DMS114 treated with DMSO at 0.1 percent for 48 hours (cell line): ENCODE measurements at regions not wholly inside any gene's neighbourhood (a gene's known extent, or its start where the extent isn't known, plus 50 kb on each side); places are given as distances from the start of the nearest gene placed in this dataset.
"Not testable (repeated sequence)": the region's sequence is repeated elsewhere in the genome, so short reads cannot be mapped to it uniquely, and the experiment has no call there.

Experiments used
- DNase-seq: peaks from one replicate; lab custom pipeline; 2025; ENCODE audit not compliant: unreplicated experiment; lab: John Stamatoyannopoulos, UW

DNA sequence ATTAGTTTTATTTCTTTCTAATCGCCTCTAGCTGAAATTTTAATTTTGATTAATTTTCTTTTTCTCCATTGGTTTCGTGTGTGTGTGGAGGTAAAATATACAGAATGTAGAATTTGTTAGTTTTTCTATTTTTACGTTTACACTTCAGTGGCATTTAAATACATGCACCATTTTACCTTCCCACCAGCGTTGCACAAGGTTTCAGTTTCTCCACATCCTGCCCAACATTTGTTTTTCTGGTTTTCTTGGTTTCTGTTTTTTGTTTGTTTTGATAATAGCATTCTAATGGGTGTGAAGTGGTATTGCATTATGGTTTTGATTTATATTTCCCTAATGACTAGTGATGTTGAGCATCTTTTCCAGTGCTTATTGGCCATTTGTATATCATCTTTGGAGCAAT is 871.4 kb upstream of the DEFB115 start:
- DNase-seq = not testable (repeated sequence)

DNA sequence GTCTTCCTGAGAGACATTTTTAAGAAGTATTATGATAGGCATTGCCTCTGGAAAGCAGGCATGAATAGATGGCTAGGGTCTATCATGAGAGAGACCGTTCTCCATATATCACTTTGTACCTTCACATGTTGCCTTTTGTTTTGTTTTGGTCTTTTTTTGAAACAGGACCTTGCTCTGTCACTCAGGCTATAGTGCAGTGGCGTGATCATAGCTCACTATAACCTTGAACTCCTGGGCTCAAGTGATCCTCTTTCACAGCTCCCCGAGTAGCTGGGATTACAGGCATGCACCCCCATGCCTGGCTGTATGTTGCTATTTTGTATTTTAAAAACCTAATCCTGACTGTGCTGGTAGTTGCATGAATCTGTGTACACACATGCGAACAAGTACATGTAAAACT is 869.6 kb upstream of the DEFB115 start:
- DNase-seq = not testable (repeated sequence)

DNA sequence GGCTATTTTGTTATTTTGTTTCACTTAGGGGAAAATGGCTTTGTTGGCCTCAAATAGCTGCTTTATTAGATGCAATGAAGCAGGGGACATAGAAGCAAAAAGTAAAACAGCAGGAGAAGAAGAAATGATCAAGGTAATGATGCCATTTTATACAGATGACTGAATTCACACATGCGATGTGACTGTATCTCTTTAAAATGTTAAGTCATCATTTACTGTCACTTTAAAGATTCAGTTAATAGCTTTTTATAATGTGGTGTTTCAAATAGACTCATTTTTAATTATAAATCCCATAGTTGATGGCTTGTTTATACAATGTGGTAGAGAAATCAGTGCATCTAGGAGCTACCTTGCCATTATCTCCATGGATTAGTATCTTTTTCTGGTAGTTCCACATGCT is 863.9 kb upstream of the DEFB115 start:
- not testable (repeated sequence) for DNase-seq

DNA sequence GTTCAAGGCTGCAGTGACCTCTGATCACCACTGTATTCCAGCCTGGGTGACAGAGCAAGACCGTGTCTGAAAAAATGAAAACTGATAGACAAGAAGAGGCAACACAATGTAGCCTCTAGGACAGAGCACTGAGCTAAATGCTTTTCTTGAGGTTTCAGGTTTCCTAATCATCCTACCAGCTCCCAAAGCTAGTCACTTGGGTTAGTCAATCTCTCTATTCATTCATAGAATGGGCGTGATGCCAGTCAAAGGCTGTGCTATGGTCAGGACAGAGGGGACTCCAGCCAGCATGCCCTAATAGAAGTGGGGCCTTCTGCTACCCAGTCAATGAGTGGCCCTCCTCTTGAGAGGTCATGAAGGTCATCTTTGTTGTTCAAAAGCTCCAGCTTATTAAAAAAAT is 860.4 kb upstream of the DEFB115 start:
- not testable (repeated sequence) for DNase-seq

DNA sequence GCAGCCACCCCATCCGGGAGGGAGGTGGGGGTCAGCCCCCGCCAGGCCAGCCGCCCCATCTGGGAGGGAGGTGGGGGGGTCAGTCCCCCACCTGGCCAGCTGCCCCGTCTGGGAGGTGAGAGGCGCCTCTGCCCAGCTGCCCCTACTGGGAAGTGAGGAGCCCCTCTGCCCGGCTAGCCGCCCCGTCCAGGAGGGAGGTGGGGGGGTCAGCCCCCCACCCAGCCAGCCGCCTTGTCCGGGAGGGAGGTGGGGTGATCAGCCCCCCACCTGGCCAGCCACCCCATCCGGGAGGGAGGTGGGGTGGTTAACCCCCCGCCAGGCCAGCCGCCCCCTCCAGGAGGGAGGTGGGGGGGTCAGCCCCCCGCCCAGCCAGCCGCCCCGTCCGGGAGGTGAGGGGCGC is 852.4 kb upstream of the DEFB115 start:
- not testable (repeated sequence) for DNase-seq

DNA sequence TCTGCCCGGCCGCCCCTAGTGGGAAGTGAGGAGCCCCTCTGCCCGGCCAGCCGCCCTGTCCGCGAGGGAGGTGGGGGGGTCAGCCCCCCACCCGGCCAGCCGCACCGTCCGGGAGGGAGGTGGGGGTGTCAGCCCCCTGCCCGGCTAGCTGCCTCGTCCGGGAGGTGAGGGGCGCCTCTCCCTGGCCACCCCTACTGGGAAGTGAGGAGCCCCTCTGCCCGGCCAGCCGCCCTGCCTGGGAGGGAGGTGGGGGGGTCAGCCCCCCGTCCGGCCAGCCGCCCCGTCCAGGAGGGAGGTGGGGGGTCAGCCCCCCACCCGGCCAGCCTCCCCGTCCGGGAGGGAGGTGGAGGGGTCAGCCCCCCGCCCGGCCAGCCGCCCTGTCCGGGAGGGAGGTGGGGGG is 851.9 kb upstream of the DEFB115 start:
- not testable (repeated sequence) for DNase-seq

DNA sequence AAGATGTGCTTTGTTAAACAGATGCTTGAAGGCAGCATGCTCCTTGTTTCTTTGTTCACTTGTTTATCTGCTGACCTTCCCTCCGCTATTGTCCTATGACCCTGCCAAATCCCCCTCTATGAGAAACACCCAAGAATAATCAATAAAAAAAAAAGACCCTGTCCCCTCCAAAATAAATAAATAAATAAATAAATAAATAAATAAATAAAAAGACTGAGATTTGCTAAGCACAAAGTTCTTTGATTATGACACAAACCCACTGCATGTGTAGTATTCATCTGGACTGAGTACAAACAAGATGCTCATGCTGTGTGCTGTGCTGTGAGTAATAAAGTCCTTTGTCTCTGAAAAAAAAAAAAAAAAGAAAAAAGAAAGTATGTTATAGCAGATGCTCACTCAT is 851.1 kb upstream of the DEFB115 start:
- not testable (repeated sequence) for DNase-seq

DNA sequence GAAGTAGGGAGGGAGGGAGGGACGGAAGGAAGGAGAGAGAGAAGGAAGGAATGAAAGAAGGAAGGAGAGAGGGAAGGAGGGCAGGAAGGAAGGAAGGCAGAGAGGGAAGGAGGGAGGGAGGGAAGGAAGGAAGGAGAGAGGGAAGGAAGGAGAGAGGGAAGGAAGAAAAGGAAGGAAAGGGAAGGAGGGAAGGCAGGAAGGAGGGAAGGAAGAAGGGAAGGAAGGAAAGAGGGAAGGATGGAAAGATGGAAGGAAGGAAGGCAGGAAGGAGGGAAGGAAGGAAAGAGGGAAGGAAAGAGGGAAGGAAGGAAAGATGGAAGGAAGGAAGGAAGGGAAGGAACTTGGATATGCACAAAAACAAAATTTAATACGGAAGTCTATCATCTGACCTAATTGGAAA is 844.5 kb upstream of the DEFB115 start:
- DNase-seq = no peak

DNA sequence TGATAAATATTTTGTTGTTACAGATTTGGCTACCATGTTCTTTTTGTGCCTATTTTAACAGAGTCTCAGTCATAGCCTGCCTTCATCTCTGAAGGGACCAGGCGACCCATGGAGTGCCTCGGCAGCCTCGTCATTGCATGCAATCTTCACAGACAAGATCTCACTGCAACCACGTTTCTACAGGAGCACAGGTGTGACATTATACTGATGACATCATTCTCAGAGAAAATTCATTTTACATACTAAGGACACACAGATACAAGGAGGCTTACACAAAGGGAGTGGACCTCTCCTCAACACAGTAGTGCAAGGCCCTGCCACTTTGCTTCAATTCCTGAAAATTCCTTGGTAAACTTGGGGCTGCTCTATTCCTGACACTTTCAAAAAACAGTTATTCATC is 840.1 kb upstream of the DEFB115 start:
- DNase-seq = not testable (repeated sequence)

DNA sequence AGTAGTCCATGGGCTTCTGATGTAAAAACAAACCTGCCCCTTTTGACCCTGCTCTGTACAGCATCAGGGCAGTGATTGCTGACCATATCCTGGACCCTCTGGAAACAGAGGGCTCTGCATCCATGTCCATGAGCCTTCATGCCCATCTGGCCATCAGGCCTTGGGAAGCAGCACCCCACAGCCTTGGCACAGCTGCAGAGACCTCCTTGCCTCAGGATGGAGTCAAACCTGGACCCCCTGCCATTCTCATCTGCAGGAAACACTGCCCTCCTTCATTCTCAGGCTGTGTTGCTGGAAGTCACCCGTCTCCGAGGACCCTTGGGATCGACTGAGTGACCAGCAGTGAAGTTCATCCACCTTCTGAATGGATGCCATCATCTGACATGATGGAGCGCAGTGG is 839.1 kb upstream of the DEFB115 start:
- not testable (repeated sequence) for DNase-seq

DNA sequence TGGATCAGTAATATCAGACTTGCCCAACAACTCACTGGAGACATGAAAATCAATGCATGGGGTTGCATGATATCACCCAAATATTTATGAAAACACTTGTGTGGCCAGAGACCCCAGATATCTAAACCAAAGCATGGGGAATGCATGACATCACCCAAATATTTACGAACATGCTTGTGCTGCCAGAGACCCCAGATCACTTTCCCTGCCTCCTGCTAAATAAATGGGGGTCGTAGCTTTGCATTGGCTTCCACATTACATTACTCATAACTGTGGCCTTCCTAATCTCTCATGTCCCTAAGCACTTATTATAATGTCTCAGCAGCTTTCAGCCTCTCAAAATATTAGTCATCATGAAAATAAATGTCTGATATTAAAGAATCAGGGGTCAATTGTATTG is 838.0 kb upstream of the DEFB115 start:
- no peak for DNase-seq

DNA sequence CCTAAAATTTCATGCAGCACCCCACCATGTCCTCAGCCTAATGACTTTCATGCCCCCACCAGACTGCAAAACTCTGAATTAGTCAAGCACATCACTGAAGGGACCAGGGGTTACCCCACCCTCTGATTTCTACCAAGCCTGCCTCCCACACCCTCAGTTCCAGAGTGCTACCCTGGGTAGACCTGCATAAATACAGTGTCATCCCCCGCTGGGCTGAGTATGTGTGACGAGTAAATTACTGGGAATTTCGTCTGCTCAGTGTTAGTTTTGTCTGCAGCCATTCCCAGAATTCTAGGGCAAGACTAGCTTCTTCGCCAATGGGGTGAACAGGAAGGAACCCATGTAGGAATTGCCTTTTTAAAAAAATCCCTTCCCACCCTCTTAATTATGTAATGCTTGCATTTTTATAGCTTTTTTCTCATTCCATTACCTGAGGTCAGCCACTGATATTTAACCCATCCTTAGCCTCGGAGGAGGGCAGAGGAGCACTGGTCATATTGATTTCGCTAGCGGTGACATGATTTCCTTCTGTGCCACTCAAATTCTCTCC is 837.5 kb upstream of the DEFB115 start:
- not testable (repeated sequence) for DNase-seq
